NCI-H2081 (cell line): ENCODE measurements at regions not wholly inside any gene's neighbourhood (a gene's known extent, or its start where the extent isn't known, plus 50 kb on each side); places are given as distances from the start of the nearest gene placed in this dataset.

Experiments used
- DNase-seq, 2 experiments: peaks; one replicate each; lab custom pipeline; 2025; lab: John Stamatoyannopoulos, UW

DNA sequence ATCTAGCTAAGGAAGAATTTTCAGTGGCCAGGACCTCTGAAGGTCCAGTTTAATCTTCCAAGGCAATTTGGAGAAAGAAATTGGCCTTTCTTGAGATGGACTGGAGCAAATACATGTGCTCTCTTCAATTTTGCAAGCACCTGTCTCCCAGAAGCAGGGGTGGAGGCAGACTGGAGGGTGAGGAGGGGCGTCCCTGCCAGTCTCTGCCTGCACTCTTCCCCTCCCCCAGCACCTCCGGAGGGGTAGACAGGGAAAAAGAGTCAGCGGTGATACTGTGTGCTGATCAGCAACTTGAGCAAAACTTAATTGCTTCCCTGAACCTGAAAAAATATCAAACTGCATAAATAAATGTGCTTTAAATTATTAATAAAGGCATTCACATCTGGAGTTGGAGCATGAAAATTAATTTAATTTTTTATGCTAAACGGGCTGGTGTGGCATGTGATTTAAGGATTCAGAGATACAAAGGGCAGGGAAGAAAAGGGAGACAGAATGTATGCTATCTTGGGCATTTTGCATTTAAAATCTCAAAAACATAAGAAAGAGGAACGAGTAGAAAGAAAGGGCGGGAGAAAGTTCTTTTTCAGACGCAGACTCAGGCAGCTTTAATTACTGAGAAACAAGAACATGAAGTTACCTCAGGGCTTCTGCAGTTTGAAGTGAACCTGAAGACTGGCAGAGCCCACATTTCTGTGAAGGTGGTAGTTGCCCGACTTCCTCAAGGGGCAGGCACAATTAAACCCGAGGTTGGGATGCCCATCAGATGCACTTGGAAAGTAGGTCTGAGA is 319.7 kb downstream of the UACA start:
- DNase-seq, result no peak

DNA sequence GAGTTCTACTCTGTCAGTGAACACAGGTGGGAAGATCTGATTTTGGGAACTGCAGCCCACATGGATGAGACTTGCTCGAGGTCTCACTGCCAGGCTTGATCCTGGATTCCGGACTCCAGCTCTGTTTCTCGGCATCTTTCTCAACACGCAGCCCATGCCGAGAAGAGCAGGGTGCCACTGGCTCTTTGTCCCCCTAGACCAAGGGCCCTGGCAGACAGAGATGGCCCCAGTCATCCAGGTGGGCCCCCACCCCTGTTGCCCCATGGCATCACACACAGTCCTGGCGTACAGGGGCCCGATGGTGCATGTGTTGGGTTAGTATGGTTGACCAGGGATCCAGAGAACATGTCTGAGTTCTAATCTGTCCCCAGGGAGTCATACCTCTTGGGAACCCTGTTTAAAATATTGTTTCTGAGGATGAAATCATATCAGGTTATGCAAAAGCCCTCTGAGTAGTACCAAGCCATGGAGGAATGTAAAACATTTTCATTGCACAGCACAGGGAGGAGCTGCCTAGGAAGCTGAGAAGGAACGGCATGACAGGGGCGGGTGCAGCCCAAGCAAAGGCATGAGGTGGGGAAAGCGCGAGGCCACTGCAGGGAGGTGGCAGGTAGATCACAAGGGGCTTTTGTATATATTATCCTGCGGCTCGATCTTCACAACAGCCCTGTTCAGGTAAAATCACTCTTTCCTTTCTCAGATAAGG is 320.6 kb downstream of the UACA start:
- no peak for DNase-seq

DNA sequence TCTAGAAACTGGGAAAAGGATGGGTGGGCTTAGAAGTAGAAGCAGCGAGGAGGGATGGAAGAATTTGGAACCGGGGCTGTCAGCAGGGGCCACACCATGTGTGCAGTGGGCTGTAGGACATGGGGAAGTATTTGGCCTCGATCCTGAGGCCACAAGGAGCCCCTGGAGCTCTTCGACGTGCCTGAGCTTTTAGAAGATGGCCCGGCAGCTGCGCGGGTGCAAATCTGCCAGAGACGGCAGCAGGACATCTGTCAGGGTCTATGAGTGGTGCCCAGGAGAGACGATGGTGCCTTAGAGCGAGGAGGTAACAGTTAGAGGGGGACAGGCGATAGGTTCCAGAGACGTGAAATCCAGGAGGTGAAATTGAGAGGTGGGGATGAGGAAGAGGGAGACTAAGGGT is 321.1 kb downstream of the UACA start:
- no peak for DNase-seq

DNA sequence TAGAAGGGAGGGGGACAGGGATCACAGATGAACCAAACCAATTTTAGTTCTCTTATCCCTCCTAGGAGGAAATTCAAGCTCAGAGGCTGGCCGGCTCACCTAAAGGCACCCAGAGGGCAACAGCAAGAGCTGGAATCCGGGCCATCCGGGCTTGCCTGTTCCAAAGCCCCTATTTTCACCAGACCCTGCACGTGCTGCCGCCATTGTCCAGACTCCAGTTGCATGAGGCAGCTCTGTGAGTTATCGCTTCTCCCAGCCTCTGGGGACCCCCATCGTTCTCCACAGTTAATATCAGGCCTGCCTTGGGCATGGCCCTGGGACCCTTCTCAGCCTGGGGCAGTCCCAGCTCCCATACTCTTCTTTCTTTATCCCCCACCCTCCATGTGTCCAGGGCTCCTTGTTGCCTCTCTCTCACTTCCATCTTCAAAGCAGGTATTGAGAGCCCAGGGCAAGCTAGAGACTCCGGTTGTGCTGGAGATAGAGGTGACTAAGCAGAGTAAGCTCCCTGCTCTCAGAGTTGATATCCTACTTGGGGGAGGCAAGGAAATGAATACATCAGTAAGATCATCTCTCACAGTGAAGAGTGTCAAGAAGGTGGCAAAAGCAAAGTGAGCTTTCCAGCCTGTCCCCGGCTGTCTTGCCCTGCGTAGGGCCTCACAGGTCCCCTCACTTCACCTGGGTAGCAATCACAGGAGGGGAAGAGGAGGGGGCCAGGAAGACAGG is 322.8 kb downstream of the UACA start:
- no peak for DNase-seq

DNA sequence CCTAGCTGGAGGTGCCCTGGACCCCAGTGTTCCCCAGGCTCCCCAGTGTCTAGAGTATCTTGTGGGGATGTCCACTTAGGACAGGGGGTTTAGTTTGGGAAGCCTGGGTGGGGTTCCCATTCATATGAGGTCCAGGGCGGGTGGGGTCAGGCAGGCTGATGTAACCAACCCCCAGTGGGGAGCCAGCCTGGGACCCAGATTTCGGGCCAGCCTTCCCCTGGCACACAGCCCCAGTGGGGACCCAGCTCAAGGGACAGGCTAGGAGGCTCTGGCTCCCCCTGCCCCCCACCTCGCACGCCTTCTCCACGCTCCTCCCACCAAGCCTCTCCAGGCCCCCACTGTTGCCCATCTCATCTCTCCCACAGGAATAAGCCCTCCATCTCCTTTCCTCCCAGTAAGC is 323.5 kb downstream of the UACA start:
- no peak for DNase-seq

DNA sequence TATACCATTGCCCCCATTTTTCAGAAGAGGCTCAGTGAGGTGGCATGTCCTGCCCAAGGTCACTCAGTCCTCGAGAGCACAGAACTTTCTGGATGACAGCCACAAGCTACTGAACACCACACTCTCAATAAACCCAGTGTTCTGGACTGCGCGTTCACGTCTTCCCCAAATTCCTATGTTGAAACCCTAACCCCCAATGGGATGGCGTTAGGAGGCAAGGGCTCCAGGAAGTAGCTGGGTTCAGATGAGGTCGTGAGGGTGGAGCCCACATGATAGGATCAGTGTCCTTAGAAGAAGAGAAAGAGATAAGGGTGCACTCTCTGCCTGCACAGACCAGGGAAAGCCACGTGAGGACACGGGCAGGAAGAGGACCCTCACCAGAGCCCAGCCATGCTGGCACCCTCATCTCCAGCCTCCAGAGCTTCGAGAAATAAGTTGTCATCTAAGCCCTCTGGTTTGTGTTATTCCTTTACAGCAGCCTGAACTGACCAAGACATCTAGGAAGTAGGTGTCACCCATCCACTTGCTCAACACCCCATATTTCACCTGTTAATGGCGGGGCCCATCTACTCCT is 324.0 kb downstream of the UACA start:
- no peak for DNase-seq

DNA sequence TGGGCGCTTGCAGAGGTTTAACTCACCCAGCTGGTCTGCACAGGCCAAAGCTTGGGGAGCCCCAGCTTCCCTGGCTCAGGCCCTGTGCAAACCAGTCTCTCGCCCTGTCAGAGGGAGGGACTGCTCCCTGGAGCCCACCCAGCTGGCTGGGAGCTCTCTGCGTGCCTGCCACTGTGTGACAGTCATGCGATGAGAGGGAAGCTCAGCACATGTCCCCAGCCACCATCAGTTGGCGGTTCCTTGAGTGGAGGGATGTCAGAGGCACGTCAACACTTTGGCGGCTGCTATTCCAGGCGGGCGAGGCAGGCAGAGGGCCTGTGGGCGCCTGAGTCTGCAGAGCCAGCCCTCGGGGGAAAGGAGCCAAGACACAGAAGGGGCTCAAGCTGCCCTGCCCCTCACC is 324.6 kb downstream of the UACA start:
- DNase-seq, result no peak

DNA sequence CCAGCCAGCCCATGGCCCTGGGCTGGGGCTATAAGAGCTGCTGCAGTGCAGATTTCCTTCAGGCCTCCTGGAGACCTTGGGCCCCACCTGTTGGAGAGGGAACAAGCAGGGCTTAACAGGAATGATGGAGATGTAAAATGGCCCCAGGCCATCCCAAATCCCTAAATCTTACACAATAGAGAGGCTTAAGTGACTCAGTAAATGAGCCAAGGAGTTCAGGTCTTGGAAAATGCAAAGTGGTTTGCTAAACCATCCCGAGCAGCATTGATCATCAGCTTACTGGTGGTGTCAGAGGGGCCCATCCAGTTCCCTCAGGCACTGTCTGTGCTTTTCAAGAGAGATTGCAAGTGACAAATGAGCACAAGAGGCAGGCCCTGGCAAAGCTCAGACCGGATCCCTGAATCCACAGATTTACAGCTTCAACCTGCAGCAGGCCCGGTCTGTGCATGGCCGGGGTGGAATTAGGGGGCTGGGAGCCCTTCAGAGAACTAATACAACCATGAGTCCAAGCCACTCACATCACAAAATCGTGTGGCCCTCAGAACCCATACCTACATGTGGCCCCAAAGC is 325.4 kb downstream of the UACA start:
- DNase-seq, result no peak

DNA sequence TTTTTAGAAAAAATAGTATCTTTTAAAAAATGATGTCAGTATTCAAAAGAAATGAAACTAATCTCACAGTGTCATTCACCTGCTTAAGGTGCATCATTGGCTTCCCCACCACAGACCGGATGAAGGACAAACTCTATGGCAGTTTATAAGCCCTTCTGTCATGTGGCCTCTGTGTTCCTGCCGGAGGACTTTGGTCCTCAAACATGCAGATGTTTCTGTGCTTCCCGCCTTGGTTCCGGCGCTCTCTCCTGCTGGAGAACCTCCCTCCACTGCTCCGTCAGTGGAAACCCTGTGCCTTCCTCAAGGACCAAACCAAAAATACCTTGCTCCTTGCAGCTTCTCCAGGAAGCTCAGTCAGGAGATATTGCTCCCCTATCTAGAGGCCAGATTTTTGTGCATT is 326.3 kb downstream of the UACA start:
- no peak for DNase-seq

DNA sequence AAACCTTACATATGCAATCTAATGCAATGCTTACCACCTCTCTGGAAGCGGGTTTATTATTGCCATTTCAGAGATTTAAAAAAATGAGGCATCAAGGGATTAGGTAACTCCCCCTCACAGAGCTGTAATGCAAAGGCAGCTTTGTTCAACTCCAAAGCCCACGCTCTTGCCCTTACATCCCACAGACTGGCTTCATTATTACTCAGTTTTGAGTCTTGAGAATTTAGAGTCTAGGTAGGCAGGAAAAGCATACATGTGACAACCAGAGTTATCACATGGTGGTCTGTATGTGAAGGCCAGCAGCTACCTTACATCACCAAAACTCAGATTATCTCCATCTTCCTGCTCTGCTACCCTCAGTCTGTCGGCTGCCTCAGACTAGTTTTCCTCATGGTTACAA is 326.9 kb downstream of the UACA start:
- no peak for DNase-seq

DNA sequence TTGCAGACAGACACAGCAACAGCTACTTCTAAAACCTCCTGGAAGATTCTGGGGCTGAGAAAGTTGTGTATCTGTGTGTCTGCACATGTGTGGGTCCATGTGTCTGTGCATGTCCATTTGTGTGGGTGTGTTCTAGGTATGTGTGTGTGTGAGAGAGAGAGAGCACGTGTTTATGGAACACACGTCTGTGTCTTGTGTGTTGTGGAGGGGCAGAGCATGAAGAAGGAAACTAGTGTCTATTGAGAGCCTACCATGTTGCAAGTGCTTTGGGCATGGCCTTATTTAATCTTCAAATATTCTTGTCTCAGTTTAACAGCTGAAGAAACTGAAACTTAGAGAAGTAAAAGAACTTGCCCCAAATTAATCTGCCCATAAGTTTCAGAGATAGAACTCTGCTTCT is 327.5 kb downstream of the UACA start:
- DNase-seq, result no peak

DNA sequence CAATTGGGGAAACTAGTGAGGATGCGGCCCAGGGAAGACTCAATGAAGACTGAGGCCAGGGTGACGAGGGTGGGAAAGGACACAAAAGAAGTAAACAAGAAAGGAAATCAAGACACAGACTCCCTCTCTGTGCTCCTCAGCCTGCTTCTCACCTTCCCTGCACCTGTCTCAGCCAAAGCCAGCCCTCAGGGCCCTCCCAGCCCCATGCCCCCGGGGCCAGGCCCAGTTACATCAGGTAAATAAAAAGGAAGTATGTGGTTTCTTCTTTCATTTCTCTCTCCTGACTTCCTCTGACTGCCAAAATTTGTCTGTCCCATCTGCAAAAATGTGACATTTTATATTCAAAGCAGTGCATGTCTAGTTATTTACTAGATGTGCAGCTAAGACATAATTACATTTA is 328.0 kb downstream of the UACA start:
- no peak for DNase-seq

DNA sequence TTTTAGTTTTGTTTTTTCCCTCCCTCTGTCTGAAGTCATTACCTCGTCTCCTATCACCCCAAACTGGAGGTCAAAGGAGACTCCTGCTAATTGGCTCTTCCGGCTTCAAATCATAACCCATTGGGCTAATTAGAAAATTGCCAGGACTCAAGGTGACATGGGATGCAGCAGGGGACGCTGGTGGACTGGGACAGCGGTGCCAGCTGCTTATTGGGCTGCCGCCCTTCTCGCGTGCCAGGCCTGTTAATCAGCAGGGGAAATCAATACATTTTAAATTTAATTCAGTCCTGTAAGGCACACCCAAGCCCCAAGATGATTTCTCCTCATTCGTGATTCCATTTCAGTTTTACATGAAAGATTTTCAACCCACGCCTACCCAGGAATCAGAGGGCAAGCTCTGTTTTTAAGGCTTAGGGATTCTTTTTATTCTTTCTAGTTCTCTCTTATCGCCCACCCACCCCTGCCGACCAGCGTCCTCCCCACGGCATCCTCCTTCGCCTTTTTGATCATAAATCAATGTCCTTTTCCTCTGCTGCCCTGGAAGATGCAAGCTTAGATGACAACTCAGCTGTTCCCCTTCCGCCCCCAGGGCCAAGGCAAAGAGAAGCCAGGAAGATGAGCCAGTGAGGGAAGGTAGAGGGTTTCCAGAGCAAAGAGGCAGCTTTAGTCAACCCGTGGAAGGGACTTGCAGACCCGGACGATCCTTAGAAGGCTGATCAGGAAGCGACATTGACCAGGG is 329.6 kb downstream of the UACA start:
- no peak for DNase-seq

DNA sequence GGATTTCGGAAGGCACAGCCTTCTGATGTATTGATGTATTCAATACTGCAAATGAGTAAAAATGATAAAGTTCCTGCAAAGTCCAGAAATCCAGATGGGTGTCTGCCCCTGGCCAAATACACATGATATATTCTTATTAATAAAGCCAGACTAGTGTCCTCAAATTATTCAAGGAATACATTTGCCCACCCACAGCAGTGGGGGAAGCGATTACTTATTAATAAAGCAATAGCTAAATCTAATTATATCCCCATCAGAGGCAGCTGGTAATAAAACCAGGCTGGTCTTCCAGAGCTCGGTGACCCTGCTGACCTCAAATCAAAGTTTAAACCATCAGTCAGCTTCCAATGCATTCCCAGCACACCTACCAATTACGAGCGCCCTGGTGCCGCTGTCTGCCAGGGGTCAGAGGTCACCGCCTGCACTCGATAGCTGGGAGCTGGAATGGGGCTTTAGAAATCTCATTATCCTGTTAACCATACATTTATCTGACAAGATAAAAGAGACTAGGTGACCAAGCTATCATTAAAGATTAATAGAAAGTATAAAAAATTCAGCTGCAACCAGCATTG is 330.3 kb downstream of the UACA start:
- DNase-seq, result no peak

DNA sequence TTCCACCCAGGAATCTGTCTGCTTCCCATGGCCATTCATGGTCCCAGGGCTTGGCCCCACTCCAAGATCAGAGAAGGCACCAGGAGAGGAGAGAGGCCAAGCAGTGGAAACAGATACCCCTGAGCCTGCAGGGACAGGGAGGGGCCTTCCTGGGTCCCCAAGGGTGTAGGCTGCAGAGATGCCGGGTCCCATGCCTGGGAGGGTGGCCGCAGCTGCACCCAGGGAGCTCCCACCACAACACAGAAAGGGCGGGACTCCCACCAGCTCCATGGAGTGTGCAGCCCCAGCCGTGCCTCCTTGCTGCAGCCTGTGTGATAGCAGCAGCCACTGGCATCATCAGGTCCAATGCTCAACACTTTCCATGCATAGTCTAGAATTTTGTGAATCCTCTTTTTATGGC is 331.5 kb downstream of the UACA start:
- no peak for DNase-seq

DNA sequence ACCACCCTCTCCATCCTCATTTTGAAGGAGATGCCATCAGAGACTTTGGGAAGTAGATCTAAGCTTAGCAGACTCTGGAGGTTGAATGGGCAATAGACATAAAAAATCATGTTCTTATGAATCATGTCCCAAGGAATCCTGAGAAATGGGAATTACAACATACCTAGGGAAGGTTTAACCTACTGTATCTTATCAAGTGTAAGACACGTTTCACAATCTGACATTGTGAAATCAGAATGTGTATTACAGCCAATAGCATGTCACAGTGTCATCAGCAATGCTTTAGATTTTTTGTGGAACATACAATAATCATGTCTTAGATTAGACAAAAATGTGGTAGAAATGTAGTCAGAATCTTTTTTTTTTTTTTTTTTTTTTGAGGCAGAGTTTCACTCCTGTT is 332.4 kb upstream of the TLE3 start:
- DNase-seq, result no peak

DNA sequence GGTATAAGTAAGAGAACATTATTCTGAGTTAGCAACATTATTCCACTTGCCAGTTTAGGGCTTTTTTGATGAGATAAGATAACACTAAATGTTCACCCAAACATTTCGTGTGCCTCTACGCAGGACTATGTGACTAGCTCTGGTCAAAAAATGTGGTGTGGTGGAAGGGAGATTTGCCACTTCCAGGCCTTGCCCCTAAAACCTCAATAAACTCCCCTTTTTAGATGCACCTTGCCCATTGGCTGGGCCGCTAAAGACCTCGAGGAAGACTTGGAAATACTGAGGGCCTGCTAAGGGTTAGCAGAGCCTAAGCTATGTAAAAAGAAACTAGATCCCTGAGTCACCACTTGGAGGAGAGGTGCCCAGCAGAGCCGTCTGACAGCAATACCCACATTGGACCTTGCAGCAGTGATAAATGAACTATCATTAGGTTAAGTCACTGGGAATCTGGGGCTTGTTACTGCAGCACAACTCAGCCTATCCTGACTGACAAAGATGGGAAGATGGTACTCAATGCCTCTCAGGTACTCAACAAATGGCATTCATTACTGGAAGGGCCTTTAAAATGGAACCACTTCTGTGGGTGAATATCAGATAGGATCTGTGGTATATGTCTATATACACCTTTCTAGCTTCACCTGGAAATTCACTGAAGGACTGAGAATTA is 331.5 kb upstream of the TLE3 start:
- no peak for DNase-seq

DNA sequence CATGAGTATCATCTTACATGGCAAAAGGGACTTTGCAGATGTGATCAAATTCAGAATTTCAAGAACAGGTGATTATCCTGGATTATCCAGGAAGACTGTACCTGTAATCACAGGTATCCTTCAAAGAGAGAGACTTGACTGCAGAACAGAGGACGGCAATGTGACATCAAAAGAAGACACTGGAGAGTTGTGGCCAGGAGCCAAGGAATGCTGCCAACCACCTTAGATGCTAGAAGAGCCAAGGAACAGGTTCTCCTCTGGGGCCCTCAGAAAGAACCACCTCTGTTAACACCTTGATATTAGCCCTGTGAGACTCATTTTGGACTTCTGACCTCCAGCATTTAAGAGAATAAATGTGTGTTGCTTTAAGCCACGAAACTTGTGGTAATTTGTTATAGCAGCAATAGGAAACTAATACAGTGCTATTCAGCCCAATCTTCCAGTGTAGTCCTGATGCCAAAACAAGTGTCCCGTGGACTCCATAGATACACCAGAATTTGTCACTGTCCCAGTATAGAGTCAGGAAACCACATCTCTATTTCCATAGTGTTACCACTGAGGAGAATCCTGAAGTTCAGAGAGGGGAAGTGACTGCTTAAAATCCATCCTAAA is 330.6 kb upstream of the TLE3 start:
- DNase-seq, result no peak

DNA sequence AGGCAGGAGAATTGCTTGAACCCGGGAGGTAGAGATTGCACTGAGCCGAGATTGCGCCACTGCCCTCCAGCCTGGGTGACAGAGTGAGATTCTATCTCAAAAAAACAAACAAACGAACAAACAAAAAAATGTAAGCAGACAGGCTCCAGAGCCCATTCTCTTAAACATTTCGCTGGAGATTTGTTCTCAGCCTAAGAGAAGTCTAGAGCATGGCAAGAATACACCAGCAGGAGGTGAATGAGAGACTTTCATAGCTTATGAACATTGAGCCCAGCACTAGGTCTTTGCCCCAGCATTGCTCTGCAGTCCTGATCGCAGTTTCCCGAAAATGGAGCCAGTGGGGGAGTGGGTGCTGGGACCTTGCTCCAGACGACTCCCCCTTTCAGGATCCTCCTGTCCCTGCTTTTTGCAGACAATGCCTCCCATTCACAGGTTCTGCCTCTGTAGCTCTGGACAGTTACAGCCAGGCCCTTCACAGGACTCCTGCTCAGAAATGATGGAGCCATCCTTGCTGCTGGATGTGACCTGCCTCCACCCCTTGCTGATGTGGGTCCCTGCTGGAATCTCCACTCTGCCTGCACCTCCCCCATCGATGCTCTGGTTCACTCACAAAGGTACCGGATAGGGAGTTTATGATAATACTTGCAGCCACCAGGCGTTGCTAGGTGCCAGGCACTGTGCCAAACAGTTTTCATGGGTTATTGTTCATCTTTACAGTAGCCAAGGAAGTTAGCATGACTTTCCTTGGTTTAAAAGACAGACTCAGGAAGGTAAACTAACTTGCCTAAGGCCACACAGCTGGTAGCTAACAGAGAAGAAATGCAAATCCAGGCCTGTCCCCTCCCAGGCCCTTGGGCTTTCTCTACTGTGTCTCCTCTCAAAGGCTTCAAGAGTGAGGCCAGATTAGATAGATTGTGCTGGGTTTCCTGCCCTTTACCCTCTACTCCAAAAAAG is 329.7 kb upstream of the TLE3 start:
- DNase-seq, result no peak
